Loucy (cell line): ENCODE measurements at regions not wholly inside any gene's neighbourhood (a gene's known extent, or its start where the extent isn't known, plus 50 kb on each side); places are given as distances from the start of the nearest gene placed in this dataset.

Experiments used
- H2AFZ ChIP-seq: fragments of 200-600 bp; sonication (generic); 2 replicates; pipeline ENCODE4 v1.6.0; 2016; ENCODE audit warnings: antibody characterized with exemption, mild to moderate bottlenecking, low read length, moderate library complexity
- H3F3A ChIP-seq: fragments of 200-600 bp; 2 replicates; pipeline ENCODE4 v1.6.0; 2016; ENCODE audit warnings: antibody characterized with exemption, low read depth, mild to moderate bottlenecking
- H3K27me3 ChIP-seq: fragments of 200-600 bp; sonication (generic); 2 replicates; pipeline ENCODE4 v1.6.1; 2014; ENCODE audit warnings: low read length, mild to moderate bottlenecking; ENCODE audit not compliant: insufficient read depth, poor library complexity, severe bottlenecking
- H3K36me3 ChIP-seq: fragments of 200-600 bp; sonication (generic); 2 replicates; pipeline ENCODE4 v1.6.1; 2016; ENCODE audit warnings: low read length; ENCODE audit not compliant: insufficient read depth
- H3K4me1 ChIP-seq: fragments of 200-600 bp; sonication (generic); 2 replicates; pipeline ENCODE4 v1.5.1; 2014; ENCODE audit warnings: low read length, mild to moderate bottlenecking; ENCODE audit not compliant: insufficient read depth, poor library complexity, severe bottlenecking
- H3K4me2 ChIP-seq: fragments of 200-600 bp; sonication (generic); 2 replicates; pipeline ENCODE4 v1.6.0; 2014; ENCODE audit warnings: antibody characterized with exemption, low read length, low read depth, mild to moderate bottlenecking; ENCODE audit not compliant: poor library complexity, severe bottlenecking
- H3K4me3 ChIP-seq: fragments of 200-600 bp; sonication (generic); 2 replicates; pipeline ENCODE4 v1.5.1; 2014; ENCODE audit warnings: low read length, mild to moderate bottlenecking, mixed read lengths; ENCODE audit not compliant: poor library complexity, severe bottlenecking
- H3K79me2 ChIP-seq: fragments of 200-600 bp; sonication (generic); 2 replicates; pipeline ENCODE4 v1.6.1; 2014; ENCODE audit warnings: low read length; ENCODE audit not compliant: insufficient read depth
- H3K9ac ChIP-seq: fragments of 200-600 bp; sonication (generic); 2 replicates; pipeline ENCODE4 v1.6.0; 2014; ENCODE audit warnings: mild to moderate bottlenecking, low read depth, low read length, moderate library complexity; ENCODE audit not compliant: poor library complexity, severe bottlenecking
- H3K9me2 ChIP-seq: fragments of 200-600 bp; sonication (generic); replicated peaks from 2 replicates; pipeline ENCODE4 v1.6.1; 2016; ENCODE audit warnings: low read depth, low read length, mixed read lengths
- H3K9me3 ChIP-seq: fragments of 200-600 bp; sonication (generic); 2 replicates; pipeline ENCODE4 v1.6.1; 2014; ENCODE audit warnings: mild to moderate bottlenecking, antibody characterized with exemption, low read length, low read depth; ENCODE audit not compliant: insufficient read depth
- H4K20me1 ChIP-seq: fragments of 200-600 bp; sonication (generic); 2 replicates; pipeline ENCODE4 v1.6.0; 2014; ENCODE audit warnings: antibody characterized with exemption, low read length, mild to moderate bottlenecking; ENCODE audit not compliant: insufficient read depth, poor library complexity, severe bottlenecking
- CTCF ChIP-seq: fragments of 200-600 bp; sonication (generic); conservative IDR thresholded peaks from 2 replicates; pipeline ENCODE4 v1.5.1; 2014; ENCODE audit warnings: mild to moderate bottlenecking, antibody characterized with exemption, low read length
- EZH2phosphoT487 ChIP-seq: fragments of 200-600 bp; IDR thresholded peaks from 2 replicates; pipeline ENCODE4 v1.6.1; 2018; ENCODE audit warnings: antibody characterized with exemption, mild to moderate bottlenecking, moderate library complexity, borderline replicate concordance

GRCh38 chr4:45121426-45121975 is 395.1 kb upstream of the GNPDA2 start:
- Histone ChIP-seq H3K9me2 (no peaks in the 10 kb centered on the region), H2AFZ (no peak overlapping the region), H3K4me3 (no peak overlapping the region), H3K79me2 (no peaks in the 10 kb centered on the region), H3K4me2 (no peak overlapping the region), H3K9me3 (no peaks in the 10 kb centered on the region), H3K9ac (no peak overlapping the region), H3K4me1 (no peaks in the 10 kb centered on the region), H3F3A (no peaks in the 10 kb centered on the region), H4K20me1 (no peaks in the 10 kb centered on the region), H3K36me3 (no peaks in the 10 kb centered on the region), H3K27me3 (no peaks in the 10 kb centered on the region)
- TF ChIP-seq EZH2phosphoT487 (no peak), CTCF (no peak)

GRCh38 chr4:45120163-45120562 is 393.8 kb upstream of the GNPDA2 start:
- H3K79me2 ChIP-seq = no peaks in the 10 kb centered on the region
- H3K9ac ChIP-seq = no peak overlapping the region
- no peaks in the 10 kb centered on the region for H3K9me2 ChIP-seq
- no peaks in the 10 kb centered on the region for H3F3A ChIP-seq
- no peaks in the 10 kb centered on the region for H3K36me3 ChIP-seq
- no peaks in the 10 kb centered on the region for H3K27me3 ChIP-seq
- no peak overlapping the region for H2AFZ ChIP-seq
- H4K20me1 ChIP-seq = no peaks in the 10 kb centered on the region
- H3K9me3 ChIP-seq = no peaks in the 10 kb centered on the region
- no peaks in the 10 kb centered on the region for H3K4me1 ChIP-seq
- no peak overlapping the region for H3K4me3 ChIP-seq
- TF ChIP-seq EZH2phosphoT487 (no peak), CTCF (no peak)
- H3K4me2 ChIP-seq = no peak overlapping the region

- Histone ChIP-seq H2AFZ (no peak overlapping the region), H3K79me2 (no peaks in the 10 kb centered on the region), H3K9ac (no peak overlapping the region), H3K4me2 (no peak overlapping the region), H3K27me3 (no peaks in the 10 kb centered on the region), H3K9me2 (no peaks in the 10 kb centered on the region), H3K4me1 (no peaks in the 10 kb centered on the region), H3K4me3 (no peak overlapping the region), H3F3A (no peaks in the 10 kb centered on the region), H4K20me1 (no peaks in the 10 kb centered on the region), H3K9me3 (no peaks in the 10 kb centered on the region), H3K36me3 (no peaks in the 10 kb centered on the region)
- no peak for TF ChIP-seq CTCF
- TF ChIP-seq EZH2phosphoT487 = no peak
These were observed 393.0 kb upstream of the GNPDA2 start for GRCh38 chr4:45119376-45119775.
